OCI-LY1 (cell line): ENCODE measurements at regions not wholly inside any gene's neighbourhood (a gene's known extent, or its start where the extent isn't known, plus 50 kb on each side); places are given as distances from the start of the nearest gene placed in this dataset.

ENCODE experiments used
- H2AFZ ChIP-seq: fragments of 200-600 bp; sonication (generic), shearing (Covaris generic); 2 replicates; pipeline ENCODE4 v1.6.0; 2014; ENCODE audit warnings: antibody characterized with exemption, mild to moderate bottlenecking, low read length
- H3F3A ChIP-seq: fragments of 200-600 bp; sonication (generic), shearing (Covaris generic); 2 replicates; pipeline ENCODE4 v1.6.0; 2014; ENCODE audit warnings: mild to moderate bottlenecking, antibody characterized with exemption, low read length, moderate library complexity; ENCODE audit not compliant: insufficient read depth
- H3K27ac ChIP-seq: fragments of 200-600 bp; sonication (generic); 2 replicates; pipeline ENCODE4 v1.5.1; 2014; ENCODE audit warnings: low read length, mixed run types, mild to moderate bottlenecking, low read depth; ENCODE audit not compliant: poor library complexity, severe bottlenecking
- H3K27me3 ChIP-seq: fragments of 200-600 bp; sonication (generic); 2 replicates; pipeline ENCODE4 v1.6.0; 2014; ENCODE audit warnings: antibody characterized with exemption, mild to moderate bottlenecking, low read length, moderate library complexity; ENCODE audit not compliant: insufficient read depth
- H3K36me3 ChIP-seq: fragments of 200-600 bp; sonication (generic); 2 replicates; pipeline ENCODE4 v1.6.1; 2014; ENCODE audit warnings: mild to moderate bottlenecking, antibody characterized with exemption, low read length, moderate library complexity, mixed read lengths; ENCODE audit not compliant: insufficient read depth
- H3K4me1 ChIP-seq: fragments of 200-600 bp; sonication (generic); 2 replicates; pipeline ENCODE4 v1.5.1; 2014; ENCODE audit warnings: mild to moderate bottlenecking, low read length, moderate library complexity; ENCODE audit not compliant: insufficient read depth, severe bottlenecking
- H3K4me2 ChIP-seq: fragments of 200-600 bp; sonication (generic), shearing (Covaris generic); 2 replicates; pipeline ENCODE4 v1.6.1; 2014; ENCODE audit warnings: low read length
- H3K4me3 ChIP-seq: fragments of 200-600 bp; sonication (generic); 2 replicates; pipeline ENCODE4 v1.5.1; 2014; ENCODE audit warnings: low read length, low read depth, mild to moderate bottlenecking, mixed read lengths; ENCODE audit not compliant: poor library complexity, severe bottlenecking
- H3K79me2 ChIP-seq: fragments of 200-600 bp; shearing (Covaris generic); 2 replicates; pipeline ENCODE4 v1.6.1; 2016; ENCODE audit warnings: mixed run types, low read length, mixed read lengths; ENCODE audit not compliant: insufficient read depth
- H3K9ac ChIP-seq: fragments of 200-600 bp; sonication (generic), shearing (Covaris generic); 2 replicates; pipeline ENCODE4 v1.6.1; 2014; ENCODE audit warnings: mild to moderate bottlenecking, low read length, mixed read lengths
- H3K9me2 ChIP-seq: fragments of 200-600 bp; sonication (generic), shearing (Covaris generic); 2 replicates; pipeline ENCODE4 v1.6.1; 2014; ENCODE audit warnings: low read depth, mild to moderate bottlenecking, low read length, mixed read lengths
- H3K9me3 ChIP-seq: fragments of 200-600 bp; shearing (Covaris generic); 2 replicates; pipeline ENCODE4 v1.6.1; 2014; ENCODE audit warnings: low read length, mixed read lengths
- H4K20me1 ChIP-seq: fragments of 200-600 bp; sonication (generic), shearing (Covaris generic); 2 replicates; pipeline ENCODE4 v1.6.0; 2016; ENCODE audit warnings: mild to moderate bottlenecking, low read length; ENCODE audit not compliant: insufficient read depth
- EZH2 ChIP-seq: fragments of 200-600 bp; sonication (generic), shearing (Covaris generic); IDR thresholded peaks from 2 replicates; pipeline ENCODE4 v1.8.0; 2017; ENCODE audit warnings: borderline replicate concordance, mixed run types, mild to moderate bottlenecking, antibody characterized with exemption, low read length, moderate library complexity, mixed read lengths
- TF ChIP-seq, protein P1 (sequence below): fragments of 200-600 bp; sonication (generic), shearing (Covaris generic); IDR thresholded peaks from 2 replicates; pipeline ENCODE4 v1.5.1; 2017; ENCODE audit warnings: mild to moderate bottlenecking, antibody characterized with exemption, low read length, moderate library complexity, mixed read lengths

DNA sequence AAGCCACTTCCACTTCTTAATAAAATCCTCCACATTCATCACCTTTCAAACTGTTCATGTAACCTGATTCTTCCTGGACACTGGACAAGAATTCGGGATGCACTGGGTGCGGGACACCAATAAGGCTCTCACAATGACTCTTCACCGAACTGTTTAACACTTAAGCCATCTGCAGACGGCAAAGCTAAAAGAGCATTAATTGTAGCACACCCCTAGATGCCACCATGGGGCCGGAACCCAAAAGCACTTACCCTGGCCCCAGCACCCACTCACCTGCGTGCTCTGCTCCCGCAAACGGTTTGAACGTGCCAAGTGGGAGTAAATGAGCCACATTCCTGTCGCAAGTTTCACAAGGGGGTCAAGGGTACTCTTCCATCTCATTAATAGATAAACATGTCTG lies 254.3 kb upstream of the PRR20A start:
- no peaks in the 10 kb centered on the region for H3K79me2 ChIP-seq
- TF ChIP-seq, protein P1, sequence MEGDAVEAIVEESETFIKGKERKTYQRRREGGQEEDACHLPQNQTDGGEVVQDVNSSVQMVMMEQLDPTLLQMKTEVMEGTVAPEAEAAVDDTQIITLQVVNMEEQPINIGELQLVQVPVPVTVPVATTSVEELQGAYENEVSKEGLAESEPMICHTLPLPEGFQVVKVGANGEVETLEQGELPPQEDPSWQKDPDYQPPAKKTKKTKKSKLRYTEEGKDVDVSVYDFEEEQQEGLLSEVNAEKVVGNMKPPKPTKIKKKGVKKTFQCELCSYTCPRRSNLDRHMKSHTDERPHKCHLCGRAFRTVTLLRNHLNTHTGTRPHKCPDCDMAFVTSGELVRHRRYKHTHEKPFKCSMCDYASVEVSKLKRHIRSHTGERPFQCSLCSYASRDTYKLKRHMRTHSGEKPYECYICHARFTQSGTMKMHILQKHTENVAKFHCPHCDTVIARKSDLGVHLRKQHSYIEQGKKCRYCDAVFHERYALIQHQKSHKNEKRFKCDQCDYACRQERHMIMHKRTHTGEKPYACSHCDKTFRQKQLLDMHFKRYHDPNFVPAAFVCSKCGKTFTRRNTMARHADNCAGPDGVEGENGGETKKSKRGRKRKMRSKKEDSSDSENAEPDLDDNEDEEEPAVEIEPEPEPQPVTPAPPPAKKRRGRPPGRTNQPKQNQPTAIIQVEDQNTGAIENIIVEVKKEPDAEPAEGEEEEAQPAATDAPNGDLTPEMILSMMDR: no peak
- TF ChIP-seq EZH2: no peak

DNA sequence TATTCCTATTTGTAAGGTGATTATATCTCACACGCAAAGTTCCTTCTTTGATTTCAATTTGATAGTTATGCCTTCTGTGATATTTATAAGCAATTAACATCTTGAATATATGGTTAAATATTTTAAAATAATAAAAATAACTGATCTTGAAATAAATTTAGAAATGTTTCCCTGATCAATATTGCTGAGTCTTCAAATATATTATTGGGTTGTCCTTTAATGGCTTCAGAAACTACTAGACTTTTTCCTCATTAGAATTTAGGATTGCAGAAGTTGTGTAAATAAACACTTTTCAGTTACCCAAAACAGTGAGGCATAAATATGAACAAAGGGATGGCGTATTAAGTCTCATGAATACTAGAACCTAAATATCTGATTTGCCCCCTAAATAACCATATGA lies 252.3 kb upstream of the PRR20A start:
- H3K9me3 ChIP-seq: no peaks in the 10 kb centered on the region
- TF ChIP-seq EZH2: no peak
- no peak overlapping the region for H3K4me3 ChIP-seq
- H3K4me2 ChIP-seq: no peak overlapping the region
- no peaks in the 10 kb centered on the region for H3K79me2 ChIP-seq
- H2AFZ ChIP-seq: no peak overlapping the region
- H4K20me1 ChIP-seq: no peaks in the 10 kb centered on the region
- H3K4me1 ChIP-seq: no peaks in the 10 kb centered on the region
- H3K9ac ChIP-seq: no peak overlapping the region
- no peak overlapping the region for H3K27ac ChIP-seq
- H3F3A ChIP-seq: no peaks in the 10 kb centered on the region
- no peaks in the 10 kb centered on the region for H3K36me3 ChIP-seq
- H3K27me3 ChIP-seq: no peaks in the 10 kb centered on the region
- no peaks in the 10 kb centered on the region for H3K9me2 ChIP-seq

More for the DNA sequence above, 254.3 kb upstream of the PRR20A start:
- Histone ChIP-seq H3K4me2 (no peak overlapping the region), H3F3A (no peaks in the 10 kb centered on the region), H2AFZ (no peak overlapping the region), H3K9ac (no peak overlapping the region), H3K36me3 (no peaks in the 10 kb centered on the region), H3K9me2 (no peaks in the 10 kb centered on the region), H3K9me3 (no peaks in the 10 kb centered on the region), H4K20me1 (no peaks in the 10 kb centered on the region), H3K4me1 (no peaks in the 10 kb centered on the region), H3K27ac (no peak overlapping the region), H3K4me3 (no peak overlapping the region), H3K27me3 (no peaks in the 10 kb centered on the region)

DNA sequence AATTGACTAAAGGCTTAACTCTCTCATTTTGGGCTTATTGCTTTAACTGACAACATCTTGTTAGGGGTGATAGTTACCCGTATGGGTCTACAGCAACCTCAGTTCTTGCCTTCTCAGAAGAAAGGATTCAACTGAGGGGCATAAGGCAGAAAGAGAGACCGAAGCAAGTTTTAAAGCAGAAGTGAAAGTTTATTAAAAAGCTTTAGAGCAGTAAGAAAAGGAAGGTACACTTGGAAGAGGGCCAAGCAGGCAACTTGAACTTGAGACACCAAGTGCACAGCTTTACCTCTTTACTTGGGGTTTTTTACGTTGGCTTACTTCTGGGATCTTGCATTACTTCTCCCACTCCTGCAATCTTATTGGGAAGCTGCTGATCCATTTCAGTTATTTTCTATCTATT lies 246.9 kb upstream of the PRR20A start:
- Histone ChIP-seq H3K9ac (no peak overlapping the region), H3K9me2 (no peaks in the 10 kb centered on the region), H2AFZ (no peak overlapping the region), H3K27ac (no peak overlapping the region), H3K36me3 (no peaks in the 10 kb centered on the region), H3F3A (no peaks in the 10 kb centered on the region), H3K27me3 (no peaks in the 10 kb centered on the region), H3K9me3 (no peaks in the 10 kb centered on the region), H3K79me2 (no peaks in the 10 kb centered on the region), H3K4me1 (no peaks in the 10 kb centered on the region), H4K20me1 (no peaks in the 10 kb centered on the region), H3K4me3 (no peak overlapping the region), H3K4me2 (no peak overlapping the region)
- TF ChIP-seq EZH2: no peak
- TF ChIP-seq, protein P1: no peak

DNA sequence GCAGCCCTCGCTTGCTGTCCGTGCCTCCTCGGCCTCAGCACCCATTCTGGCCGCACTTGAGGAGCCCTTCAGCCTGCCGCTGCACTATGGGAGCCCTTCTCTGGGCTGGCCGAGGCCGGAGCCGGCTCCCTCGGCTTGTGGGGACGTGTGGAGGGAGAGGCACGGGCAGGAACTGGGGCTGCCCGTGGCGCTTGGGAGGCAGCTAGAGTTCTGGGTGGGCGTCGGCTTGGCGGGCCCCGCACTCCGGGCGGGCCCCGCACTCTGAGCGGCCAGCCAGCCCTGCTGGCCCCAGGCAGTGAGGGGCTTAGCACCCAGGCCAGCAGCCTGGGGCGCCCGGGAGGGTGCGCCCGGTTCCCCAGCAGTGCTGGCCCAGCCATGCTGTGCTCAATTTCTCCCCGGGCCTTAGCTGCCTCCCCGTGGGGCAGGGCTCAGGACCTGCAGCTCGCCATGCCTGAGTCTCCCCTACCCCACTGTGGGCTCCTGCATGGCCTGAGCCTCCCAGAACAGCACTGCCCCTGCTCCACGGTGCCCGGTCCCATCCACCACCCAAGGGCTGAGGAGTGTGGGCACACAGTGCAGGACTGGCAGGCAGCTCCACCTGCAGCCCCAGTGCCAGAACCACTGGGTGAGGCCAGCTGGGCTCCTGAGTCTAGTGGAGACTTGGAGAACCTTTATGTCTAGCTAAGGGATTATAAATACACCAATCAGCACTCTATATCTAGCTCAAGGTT lies 240.0 kb upstream of the PRR20A start:
- H3K36me3 ChIP-seq: no peaks in the 10 kb centered on the region
- no peak overlapping the region for H3K4me3 ChIP-seq
- no peaks in the 10 kb centered on the region for H3F3A ChIP-seq
- no peaks in the 10 kb centered on the region for H3K27me3 ChIP-seq
- H3K27ac ChIP-seq: no peak overlapping the region
- H3K9me3 ChIP-seq: no peaks in the 10 kb centered on the region
- no peak overlapping the region for H3K4me2 ChIP-seq
- H3K4me1 ChIP-seq: no peaks in the 10 kb centered on the region
- H3K9ac ChIP-seq: no peak overlapping the region
- no peaks in the 10 kb centered on the region for H3K9me2 ChIP-seq
- H4K20me1 ChIP-seq: no peaks in the 10 kb centered on the region
- no peak for TF ChIP-seq EZH2
- TF ChIP-seq, protein P1: no peak
- H2AFZ ChIP-seq: no peak overlapping the region
- H3K79me2 ChIP-seq: no peaks in the 10 kb centered on the region
